ENCODE measurements at regions not wholly inside any gene's neighbourhood (a gene's known extent, or its start where the extent isn't known, plus 50 kb on each side); places are given as distances from the start of the nearest gene placed in this dataset.

DNA sequence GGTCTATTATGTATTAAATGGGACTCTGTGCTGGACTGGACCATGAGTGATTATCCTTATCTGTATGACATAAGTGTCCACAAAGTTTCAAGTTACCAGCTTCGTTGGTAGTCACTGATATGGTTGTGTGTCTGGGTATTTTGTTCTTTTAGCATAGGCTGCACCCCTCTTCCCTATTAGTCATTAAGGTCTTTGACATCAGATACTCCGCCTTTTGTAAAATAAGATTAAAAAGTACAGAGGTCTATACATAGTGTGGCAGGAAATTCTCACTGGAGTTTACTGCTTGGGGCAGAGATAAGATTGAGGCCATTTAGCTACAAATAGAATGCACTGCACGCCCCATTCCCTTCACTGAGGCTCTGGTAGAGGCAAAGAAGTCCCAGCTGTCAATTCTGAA is 99.4 kb downstream of the TMEM215 start:
- TF ChIP-seq FOXM1 (IDR thresholded peaks at IDR 0.05; ENCODE audit: borderline replicate concordance) (no peak), ELF4 (IDR thresholded peaks at IDR 0.05) (no peak), LEF1 (IDR thresholded peaks at IDR 0.05; ENCODE audit: borderline replicate concordance) (no peak), SUZ12 (IDR thresholded peaks at IDR 0.05) (no peak), TARDBP (IDR thresholded peaks at IDR 0.05) (no peak), HDGF (IDR thresholded peaks at IDR 0.05; ENCODE audit: borderline replicate concordance) (no peak), FOXK2 (IDR thresholded peaks at IDR 0.05) (no peak), L3MBTL2 (conservative IDR thresholded peaks at IDR 0.05) (no peak), CTBP1 (IDR thresholded peaks at IDR 0.05; ENCODE audit: borderline replicate concordance) (no peak), BHLHE40 (IDR thresholded peaks at IDR 0.05; ENCODE audit: borderline replicate concordance) (no peak)
